Adrenal gland (tissue), 9 donors: ENCODE measurements at regions not wholly inside any gene's neighbourhood (a gene's known extent, or its start where the extent isn't known, plus 50 kb on each side); places are given as distances from the start of the nearest gene placed in this dataset.

Experiments used
- DNase-seq, 7 donors: peaks; one replicate each; pipeline ENCODE4 v3.0.0-alpha.2; 2019 to 2020
- H3K27ac ChIP-seq, 5 donors: fragments of 200-600 bp; sonication (generic) in 4 of 5; 1 replicate in 3 of 5; 2 replicates in 2 of 5; pipeline versions ENCODE4 v1.5.1 to v1.8.0; 2016 to 2020; ENCODE audit warnings: mild to moderate bottlenecking in 1 of 5
- H3K27me3 ChIP-seq: fragments of 200-600 bp; 2 replicates; pipeline ENCODE4 v1.8.0; 2021
- H3K36me3 ChIP-seq, 2 donors: fragments of 200-600 bp; replicated peaks in 1 of 2; 1 replicate in 1 of 2; 2 replicates in 1 of 2; pipeline versions ENCODE4 v1.5.1 to v1.8.0; 2018 to 2022
- H3K4me1 ChIP-seq, 2 donors: fragments of 200-600 bp; replicated peaks in 1 of 2; 1 replicate in 1 of 2; 2 replicates in 1 of 2; pipeline versions ENCODE4 v1.5.1 to v1.8.0; 2018 to 2021
- H3K4me3 ChIP-seq, 4 donors: fragments of 200-600 bp; sonication (generic) in 3 of 4; one replicate each; pipeline ENCODE4 v1.5.1; 2016 to 2018
- H3K9me3 ChIP-seq, 3 donors: fragments of 200-600 bp; sonication (generic) in 1 of 3; replicated peaks in 1 of 3; 1 replicate in 2 of 3; 2 replicates in 1 of 3; pipeline versions ENCODE4 v1.5.1 to v1.8.0; 2016 to 2021
- CTCF ChIP-seq, 6 experiments: fragments of 450-650 bp in 4 of 6; fragments of 200-600 bp in 2 of 6; sonication (generic) in 1 of 6; IDR thresholded peaks; 1 replicate in 5 of 6; 2 replicates in 1 of 6; pipeline versions ENCODE4 v1.5.1 to v1.8.0; 2016 to 2021; ENCODE audit warnings: antibody characterized with exemption in 6 of 6, mild to moderate bottlenecking in 2 of 6, moderate library complexity in 1 of 6
- POLR2A ChIP-seq, 2 donors: fragments of 450-650 bp; IDR thresholded peaks; one replicate each; pipeline ENCODE4 v1.6.1; 2017; ENCODE audit warnings: antibody characterized with exemption in 2 of 2, mild to moderate bottlenecking in 2 of 2, moderate library complexity in 1 of 2
- WGBS, 4 donors: extraction: QIAGEN DNeasy Blood & Tissue Kit in 2 of 4; methylation state at CpG; one replicate each; pipeline versions ENCODE4 v1.1.5 to v1.1.7; 2013 to 2017; 5-methylcytosine and 5-hydroxymethylcytosine counted together
- intact Hi-C, 2 donors: fragments of 100-400 bp; cut with DNase I; formaldehyde crosslinking; loops; one replicate each; pipeline versions ENCODE4 v1.14.1 to v1.15.0; 2022 to 2023
- donor health status: healthy with polysubstance abuse.
- donor health status: Bipolar disorder and iron deficiency.
- donor health status: DM: yes; HTN: yes; CAD: no.
- donor health status: DM: no; HTN: no; CAD: no.
- donor health status: DM: no; HTN: no; CAD: no.

- H3K27me3 ChIP-seq: no peaks in the 10 kb centered on the region
- H3K4me3 ChIP-seq: no peak overlapping the region
- H3K36me3 ChIP-seq: no peaks in the 10 kb centered on the region
- intact Hi-C loops: loop anchor here in 1 of 2 donors (10.0 kb wide), 1 partner anchor 57 kb away; no protein-coding TSS in a partner anchor
- DNase-seq: no peak
- no peak overlapping the region for H3K27ac ChIP-seq
- H3K9me3 ChIP-seq: no peaks in the 10 kb centered on the region
- TF ChIP-seq POLR2A (IDR thresholded peaks at IDR 0.05): no peak
- TF ChIP-seq CTCF (IDR thresholded peaks at IDR 0.05): no peak
- H3K4me1 ChIP-seq: no peaks in the 10 kb centered on the region
Observed at GRCh38 chr7:92997719-92998118, 120.1 kb downstream of the SAMD9 start.

- intact Hi-C loops: loop anchor here in 1 of 2 donors (10.0 kb wide), 1 partner anchor 58 kb away; no protein-coding TSS in a partner anchor
- no peak for TF ChIP-seq POLR2A (IDR thresholded peaks at IDR 0.05)
- no peak for TF ChIP-seq CTCF (IDR thresholded peaks at IDR 0.05)
- Histone ChIP-seq H3K4me1 (no peaks in the 10 kb centered on the region), H3K4me3 (no peak overlapping the region), H3K27ac (no peak overlapping the region), H3K36me3 (no peaks in the 10 kb centered on the region), H3K27me3 (no peaks in the 10 kb centered on the region), H3K9me3 (no peaks in the 10 kb centered on the region)
- 60 to 70% (median 65%) methylated on average over 2 of the region's 2 CpGs for WGBS, 4 donors
- no peak for DNase-seq
Observed at GRCh38 chr7:92997152-92997551, 120.6 kb downstream of the SAMD9 start.

- TF ChIP-seq POLR2A (IDR thresholded peaks at IDR 0.05) (no peak), CTCF (IDR thresholded peaks at IDR 0.05) (no peak)
- intact Hi-C loops: loop anchor here in 1 of 2 donors (10.0 kb wide), 1 partner anchor 60 kb away; no protein-coding TSS in a partner anchor
- DNase-seq: no peak
- H3K4me1 ChIP-seq: no peaks in the 10 kb centered on the region
- no peak overlapping the region for H3K4me3 ChIP-seq
- H3K9me3 ChIP-seq: no peaks in the 10 kb centered on the region
- WGBS, 4 donors: 68 to 88% (median 79%) methylated on average over 2 of the region's 2 CpGs
- H3K27ac ChIP-seq: no peak overlapping the region
- no peaks in the 10 kb centered on the region for H3K27me3 ChIP-seq
- no peaks in the 10 kb centered on the region for H3K36me3 ChIP-seq
Observed at GRCh38 chr7:92994901-92995300, 122.9 kb downstream of the SAMD9 start.

- H3K9me3 ChIP-seq: no peaks in the 10 kb centered on the region
- intact Hi-C loops: loop anchor here in 1 of 2 donors (10.0 kb wide), 1 partner anchor 62 kb away; no protein-coding TSS in a partner anchor
- no peaks in the 10 kb centered on the region for H3K36me3 ChIP-seq
- no peaks in the 10 kb centered on the region for H3K4me1 ChIP-seq
- no peak overlapping the region for H3K27ac ChIP-seq
- no peak for DNase-seq
- no peaks in the 10 kb centered on the region for H3K27me3 ChIP-seq
- TF ChIP-seq CTCF (IDR thresholded peaks at IDR 0.05): no peak
- no peak for TF ChIP-seq POLR2A (IDR thresholded peaks at IDR 0.05)
- 78 to 93% (median 88%) methylated on average over 1 of the region's 1 CpG for WGBS, 4 donors
- no peak overlapping the region for H3K4me3 ChIP-seq
Observed at GRCh38 chr7:92992932-92993331, 124.8 kb downstream of the SAMD9 start.
